ENCODE measurements at regions not wholly inside any gene's neighbourhood (a gene's known extent, or its start where the extent isn't known, plus 50 kb on each side); places are given as distances from the start of the nearest gene placed in this dataset.

DNA sequence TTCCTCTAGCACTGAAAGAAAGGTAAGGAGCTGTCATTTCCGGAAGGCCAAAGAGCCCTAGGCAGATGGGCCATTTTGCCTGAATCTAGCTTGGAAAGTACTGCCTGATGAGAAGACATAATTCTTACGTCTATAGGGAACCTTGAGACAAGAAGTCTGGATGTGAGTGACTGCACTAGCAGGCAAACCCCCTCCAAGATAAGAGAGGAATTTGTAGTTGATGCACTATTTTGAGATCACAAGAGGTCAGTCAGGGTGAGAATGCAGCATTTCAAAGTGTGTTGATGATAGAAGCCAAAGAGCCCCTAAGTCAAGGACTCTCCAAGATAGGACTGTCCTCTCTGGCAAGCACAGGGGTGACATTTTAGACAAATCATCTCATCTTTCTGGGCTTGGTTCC lies 99.2 kb downstream of the HES1 start:
- no peak for ATAC-seq (ENCODE audit: low FRiP score in 2 of 2)
- Histone ChIP-seq H3K9me3 (no peaks in the 10 kb centered on the region), H3K4me1 (no peaks in the 10 kb centered on the region), H3K27ac (no peak overlapping the region), H3K4me3 (no peak overlapping the region), H3K27me3 (no peaks in the 10 kb centered on the region), H3K36me3 (no peaks in the 10 kb centered on the region)
- 86 to 93% methylated on average over 2 of the region's 2 CpGs for WGBS, 2 donors
- TF ChIP-seq CTCF (IDR thresholded peaks at IDR 0.05) (no peak), EP300 (IDR thresholded peaks at IDR 0.05) (no peak), POLR2A (IDR thresholded peaks at IDR 0.05) (no peak), POLR2AphosphoS5 (IDR thresholded peaks at IDR 0.05) (no peak)
- no peak for DNase-seq

- Histone ChIP-seq H3K27me3 (no peaks in the 10 kb centered on the region), H3K4me3 (no peak overlapping the region), H3K36me3 (no peaks in the 10 kb centered on the region), H3K9me3 (no peaks in the 10 kb centered on the region), H3K4me1 (no peaks in the 10 kb centered on the region), H3K27ac (no peak overlapping the region)
- TF ChIP-seq EP300 (IDR thresholded peaks at IDR 0.05) (no peak), CTCF (IDR thresholded peaks at IDR 0.05) (no peak), POLR2A (IDR thresholded peaks at IDR 0.05) (no peak), POLR2AphosphoS5 (IDR thresholded peaks at IDR 0.05) (no peak)
- ATAC-seq (ENCODE audit: low FRiP score in 2 of 2): no peak
- no peak for DNase-seq
- 88 to 89% methylated on average over 5 of the region's 5 CpGs for WGBS, 2 donors
Measured at GRCh38 chr3:194237110-194237509, 101.2 kb downstream of the HES1 start.

DNA sequence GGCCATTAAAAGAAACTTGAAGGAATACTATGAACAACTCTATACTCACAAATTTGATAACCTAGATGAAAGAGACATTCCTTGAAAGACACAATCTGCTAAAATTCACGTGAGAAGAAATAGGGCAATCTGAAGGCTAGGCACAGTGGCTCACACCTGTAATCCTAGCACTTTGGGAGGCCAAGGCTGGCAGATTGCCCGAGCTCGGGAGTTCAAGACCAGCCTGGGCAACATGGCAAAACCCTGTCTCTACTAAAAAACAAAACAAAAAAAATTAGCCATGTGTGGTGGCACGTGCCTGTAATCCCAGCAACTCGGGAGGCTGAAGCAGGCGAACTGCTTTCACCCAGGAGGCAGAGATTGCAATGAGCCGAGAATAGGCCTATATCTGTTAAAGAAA lies 104.8 kb downstream of the HES1 start:
- no peak for ATAC-seq (ENCODE audit: low FRiP score in 2 of 2)
- WGBS, 2 donors: 89 to 95% methylated on average over 7 of the region's 7 CpGs

GRCh38 chr3:194243172-194243837 lies 107.4 kb downstream of the HES1 start:
- Histone ChIP-seq H3K36me3 (no peaks in the 10 kb centered on the region), H3K9me3 (no peaks in the 10 kb centered on the region), H3K4me3 (no peak overlapping the region), H3K27ac (no peak overlapping the region), H3K27me3 (no peaks in the 10 kb centered on the region), H3K4me1 (peaks cover 0 to 9% (median 5%) of the 10 kb centered on the region in 4 donors)
- TF ChIP-seq CTCF (IDR thresholded peaks at IDR 0.05) (no peak), EP300 (IDR thresholded peaks at IDR 0.05) (no peak), POLR2AphosphoS5 (IDR thresholded peaks at IDR 0.05) (no peak), POLR2A (IDR thresholded peaks at IDR 0.05) (no peak)
- DNase-seq: no peak
- 60 to 66% methylated on average over 4 of the region's 4 CpGs for WGBS, 2 donors
- ATAC-seq (ENCODE audit: low FRiP score in 2 of 2): no peak

More for the DNA sequence above, 104.8 kb downstream of the HES1 start:
- Histone ChIP-seq H3K4me3 (no peak overlapping the region), H3K27ac (no peak overlapping the region), H3K36me3 (no peaks in the 10 kb centered on the region), H3K27me3 (no peaks in the 10 kb centered on the region), H3K9me3 (no peaks in the 10 kb centered on the region), H3K4me1 (peaks cover 0 to under 1% (median under 1%) of the 10 kb centered on the region in 4 donors)
- no peak for TF ChIP-seq EP300 (IDR thresholded peaks at IDR 0.05)
- DNase-seq: no peak

DNA sequence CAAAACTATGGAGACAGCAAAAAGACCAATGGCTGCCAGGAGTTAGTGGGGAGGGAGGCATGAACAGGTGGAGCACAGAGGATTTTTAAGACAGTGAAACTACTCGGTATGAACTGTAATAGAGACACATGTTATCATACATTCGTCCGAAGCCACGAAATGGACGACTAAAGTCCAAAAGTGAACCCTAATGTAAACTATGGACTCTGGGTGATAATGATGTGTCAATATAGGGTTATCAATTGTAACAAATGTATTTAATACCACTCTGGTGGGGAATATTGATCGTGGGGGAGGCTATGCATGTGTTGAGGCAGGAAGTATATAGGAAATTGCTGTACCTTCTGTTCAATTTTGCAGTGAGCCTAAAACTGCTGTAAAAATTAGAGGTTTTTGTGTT lies 107.0 kb downstream of the CPN2 start:
- no peak for ATAC-seq (ENCODE audit: low FRiP score in 2 of 2)
- no peaks in the 10 kb centered on the region for H3K9me3 ChIP-seq
- WGBS, 2 donors: 85% methylated on average over 6 of the region's 6 CpGs
- peaks cover 0 to 9% (median 6%) of the 10 kb centered on the region in 4 donors for H3K4me1 ChIP-seq
- H3K27ac ChIP-seq: no peak overlapping the region
- TF ChIP-seq POLR2A (IDR thresholded peaks at IDR 0.05) (no peak), CTCF (IDR thresholded peaks at IDR 0.05) (no peak), EP300 (IDR thresholded peaks at IDR 0.05) (no peak), POLR2AphosphoS5 (IDR thresholded peaks at IDR 0.05) (no peak)
- no peak overlapping the region for H3K4me3 ChIP-seq
- no peaks in the 10 kb centered on the region for H3K36me3 ChIP-seq
- no peak for DNase-seq
- H3K27me3 ChIP-seq: no peaks in the 10 kb centered on the region
